NAMALWA (cell line): ENCODE measurements at regions not wholly inside any gene's neighbourhood (a gene's known extent, or its start where the extent isn't known, plus 50 kb on each side); places are given as distances from the start of the nearest gene placed in this dataset.
"Not testable (repeated sequence)": the region's sequence is repeated elsewhere in the genome, so short reads cannot be mapped to it uniquely, and the experiment has no call there.

Source experiments
- DNase-seq: peaks from one replicate; pipeline ENCODE4 v3.0.0-alpha.2; 2015; ENCODE audit warnings: low spot score

DNA sequence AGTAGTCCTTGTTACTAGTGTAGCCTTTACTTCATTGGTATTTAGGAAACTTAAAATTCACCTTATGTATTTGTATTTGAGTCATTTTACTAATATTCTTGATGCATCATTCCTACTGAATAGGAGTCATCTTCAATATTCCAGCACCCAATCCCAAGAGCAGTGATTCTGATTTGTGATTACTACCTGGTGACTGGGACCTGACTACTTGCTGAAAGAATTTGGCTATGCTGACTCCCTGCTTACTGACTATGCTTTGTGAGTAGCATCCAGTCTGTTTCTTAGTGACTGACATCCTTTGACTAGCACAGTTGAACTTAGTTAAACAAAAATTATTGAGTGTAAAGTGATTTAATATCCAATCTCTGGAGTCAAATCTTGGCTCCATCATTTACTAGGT lies 129.9 kb upstream of the NEGR1 start:
- DNase-seq = no peak

- DNase-seq = no peak
Observed at GRCh38 chr1:72399807-72400206, 117.5 kb upstream of the NEGR1 start.

DNA sequence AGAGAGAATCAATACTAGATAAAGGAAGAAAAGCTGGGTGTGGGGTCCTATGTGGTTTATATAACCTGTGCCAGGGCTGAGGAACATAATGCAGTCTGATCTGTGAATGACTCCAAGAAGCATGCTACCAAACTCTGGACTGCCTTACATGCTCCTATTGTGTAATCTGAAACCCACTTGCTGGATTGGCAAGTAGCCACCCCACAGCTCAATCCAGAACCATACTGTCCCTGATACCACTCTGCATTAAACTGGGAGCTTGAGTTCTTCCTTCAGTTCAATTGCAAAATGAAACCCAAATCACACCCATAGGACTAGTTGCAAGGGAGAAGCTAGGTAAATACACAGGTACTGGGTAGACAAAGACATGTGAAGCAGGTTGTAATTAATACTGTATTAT lies 115.4 kb upstream of the NEGR1 start:
- DNase-seq = no peak

GRCh38 chr1:72394457-72394856 lies 112.1 kb upstream of the NEGR1 start:
- no peak for DNase-seq

DNA sequence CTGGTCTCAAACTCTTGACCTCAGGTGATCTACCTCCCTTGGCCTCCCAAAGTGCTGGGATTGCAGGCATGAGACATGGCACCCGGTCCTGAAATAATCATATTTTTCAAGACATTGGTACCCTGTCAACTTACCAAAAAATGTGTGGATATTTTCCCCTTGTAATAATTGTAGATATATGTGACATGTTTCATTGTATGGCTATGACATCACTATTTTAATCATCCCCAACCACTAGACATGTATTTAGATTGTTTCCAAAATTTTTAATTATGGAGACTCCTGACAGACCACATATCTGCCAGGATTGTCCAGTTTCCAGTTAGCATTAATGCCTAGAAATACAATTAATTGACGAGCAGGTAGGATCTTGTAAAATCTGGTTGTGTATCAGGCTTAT lies 96.7 kb upstream of the NEGR1 start:
- no peak for DNase-seq

DNA sequence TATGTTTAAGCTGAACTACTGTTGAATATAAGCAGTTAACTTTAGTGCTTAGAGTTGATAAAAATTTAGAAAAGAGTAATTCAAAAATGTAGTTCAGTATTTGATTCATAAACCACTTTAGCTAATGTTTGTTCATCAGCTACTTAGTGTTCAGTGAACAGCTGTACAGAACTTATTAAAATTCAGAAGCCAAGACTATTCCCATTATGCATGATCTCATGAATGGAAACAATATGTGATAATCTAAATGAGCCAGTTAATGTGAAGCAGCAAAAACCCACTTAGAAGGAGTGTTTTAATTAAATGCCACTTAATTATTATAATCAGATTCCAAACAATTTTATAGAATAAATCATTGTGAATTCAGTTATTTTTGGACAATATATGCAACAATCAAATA lies 92.9 kb upstream of the NEGR1 start:
- DNase-seq = no peak

- no peak for DNase-seq
Observed at GRCh38 chr1:72371259-72372035, 89.1 kb upstream of the NEGR1 start.

DNA sequence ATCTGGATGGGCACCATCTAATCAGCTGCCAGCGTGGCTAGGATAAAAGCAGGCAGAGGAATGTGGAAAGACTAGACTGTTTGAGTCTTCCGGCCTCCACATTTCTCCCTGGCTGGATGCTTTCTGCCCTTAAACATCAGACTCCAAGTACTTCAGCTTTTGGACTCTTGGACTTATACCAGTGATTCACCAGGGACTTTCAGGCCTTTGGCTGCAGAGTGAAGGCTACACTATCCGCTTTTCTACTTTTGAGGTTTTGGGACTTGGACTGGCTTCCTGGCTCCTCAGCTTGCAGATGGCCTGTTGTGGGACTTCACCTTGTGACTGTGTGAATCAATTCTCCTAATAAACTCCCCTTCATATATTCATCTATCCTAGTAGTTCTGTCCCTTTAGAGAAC lies 88.5 kb upstream of the NEGR1 start:
- not testable (repeated sequence) for DNase-seq

- DNase-seq = no peak
Observed at GRCh38 chr1:72369069-72369757, 86.9 kb upstream of the NEGR1 start.

GRCh38 chr1:72366466-72366865 lies 84.1 kb upstream of the NEGR1 start:
- no peak for DNase-seq

DNA sequence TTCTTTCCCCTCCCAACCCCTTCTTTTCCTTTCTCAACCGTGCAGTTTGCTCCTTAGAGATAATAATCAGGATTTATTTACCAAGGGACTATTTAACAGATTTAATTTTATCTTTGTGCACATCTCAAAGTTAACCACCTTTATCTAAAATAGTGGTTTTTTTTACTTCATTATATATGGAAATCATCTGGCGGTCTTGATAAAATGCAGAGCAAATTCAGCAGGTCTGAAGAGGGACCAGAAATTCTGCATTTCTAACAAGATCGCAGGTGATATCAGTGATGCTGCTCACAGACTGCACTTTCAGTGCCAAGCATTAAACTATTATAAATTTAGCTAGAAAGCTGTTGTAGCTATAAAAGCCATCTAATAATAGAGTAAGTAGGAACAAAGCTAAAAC lies 83.4 kb upstream of the NEGR1 start:
- no peak for DNase-seq

GRCh38 chr1:72362538-72362937 lies 80.2 kb upstream of the NEGR1 start:
- DNase-seq = no peak

- no peak for DNase-seq
Observed at GRCh38 chr1:72357411-72357810, 75.1 kb upstream of the NEGR1 start.

DNA sequence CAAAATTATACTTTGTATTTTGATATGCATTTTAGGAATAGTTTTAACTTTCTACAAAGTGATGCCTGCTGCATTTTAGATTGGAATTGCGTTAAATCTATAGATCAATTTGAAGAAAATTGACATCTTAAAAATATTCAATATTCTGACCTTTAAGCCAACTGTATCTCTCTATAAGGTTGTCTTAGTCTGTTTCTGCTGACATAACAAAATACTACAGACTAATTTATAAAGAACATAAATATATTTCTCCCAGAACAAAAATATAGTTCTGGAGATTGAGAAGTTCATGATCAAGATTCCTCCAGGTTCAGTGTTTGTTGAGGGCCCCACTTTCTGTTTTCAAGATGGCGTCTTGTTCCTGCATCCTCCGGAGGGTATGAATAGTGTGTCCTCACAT lies 73.6 kb upstream of the NEGR1 start:
- no peak for DNase-seq

GRCh38 chr1:72341661-72342060 lies 59.3 kb upstream of the NEGR1 start:
- no peak for DNase-seq

DNA sequence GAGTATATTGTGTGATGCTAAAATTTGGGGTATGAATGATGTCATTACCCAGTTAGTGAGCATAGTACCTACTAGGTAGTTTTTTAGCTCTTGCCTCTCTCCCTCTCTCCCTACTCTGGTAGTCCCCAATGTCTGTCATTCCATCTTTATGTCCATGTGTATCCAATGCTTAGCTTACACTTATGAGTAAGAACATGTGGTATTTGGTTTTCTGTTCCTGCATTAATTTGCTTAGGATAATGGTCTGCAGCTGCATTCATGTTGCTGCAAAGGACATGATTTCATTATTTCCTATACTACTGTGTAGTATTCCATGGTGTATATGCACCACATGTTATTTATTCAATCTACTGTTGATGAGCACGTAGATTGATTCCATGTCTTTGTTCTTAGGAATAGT lies 54.4 kb upstream of the NEGR1 start:
- no peak for DNase-seq
